Hematopoietic multipotent progenitor cell treated with erythropoietin and hydrocortisone succinate and interleukin-3 and kit ligand, for 15 days (in vitro differentiated cells): ENCODE measurements at regions not wholly inside any gene's neighbourhood (a gene's known extent, or its start where the extent isn't known, plus 50 kb on each side); places are given as distances from the start of the nearest gene placed in this dataset.

ENCODE experiments used
- DNase-seq: peaks from one replicate; pipeline ENCODE4 v3.0.0-alpha.2; 2015; ENCODE audit warnings: low spot score

DNA sequence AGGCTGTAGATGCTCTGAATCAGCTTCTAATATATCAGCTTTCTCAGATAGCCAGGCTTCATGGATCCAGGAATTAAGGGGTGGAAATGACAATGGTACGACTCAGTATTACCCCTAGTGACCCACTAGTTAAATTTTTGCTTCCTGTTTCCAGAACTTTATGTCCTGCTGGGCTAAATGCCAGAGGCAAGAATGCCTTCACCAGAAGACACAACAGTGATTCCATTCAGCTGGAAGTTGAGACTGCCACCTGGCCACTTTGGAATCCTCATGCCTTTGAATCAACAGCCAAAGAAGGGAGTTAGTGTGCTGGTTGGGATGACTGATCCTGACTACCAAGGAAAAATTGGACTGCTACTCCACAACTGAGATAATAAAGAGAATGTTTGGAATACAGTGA, 239.1 kb downstream of the ASXL3 start:
- no peak for DNase-seq

DNA sequence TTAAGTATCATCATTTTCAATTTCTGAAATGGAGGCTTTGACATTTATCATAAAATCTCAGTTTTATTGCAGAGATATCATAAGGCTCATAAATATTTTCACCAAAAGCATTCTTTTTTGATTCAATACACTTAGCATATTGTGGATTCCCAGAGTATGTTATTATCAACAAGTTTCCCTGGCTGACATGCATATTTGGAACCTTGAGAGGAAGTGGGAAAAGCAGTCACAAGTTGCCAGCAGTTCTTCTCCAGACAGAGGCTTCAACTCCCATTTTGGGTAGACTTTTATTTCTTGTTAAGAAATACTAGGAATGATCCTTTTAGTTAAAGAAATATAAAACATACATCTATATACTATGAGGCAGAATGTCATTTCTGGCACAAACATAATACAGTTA, 236.5 kb downstream of the ASXL3 start:
- DNase-seq: no peak

DNA sequence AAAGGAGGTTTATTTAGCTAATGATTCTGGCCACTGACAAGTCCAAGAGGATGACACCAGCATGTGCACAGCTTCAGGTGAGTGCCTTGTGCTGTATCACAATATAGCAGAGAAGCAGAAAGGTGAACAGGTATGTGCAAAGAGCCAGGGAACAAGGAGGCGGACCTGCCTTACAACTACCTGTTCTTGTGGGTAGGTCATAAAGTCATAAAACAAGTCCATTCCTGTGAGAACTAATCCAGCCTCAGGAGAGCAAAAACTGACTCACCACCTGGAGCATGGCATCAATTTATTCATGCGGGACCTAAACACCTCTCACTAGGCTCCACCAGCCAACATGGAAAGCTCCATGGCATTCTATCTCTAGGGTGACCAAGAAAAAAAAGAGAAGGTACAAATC, 234.2 kb downstream of the ASXL3 start:
- no peak for DNase-seq

DNA sequence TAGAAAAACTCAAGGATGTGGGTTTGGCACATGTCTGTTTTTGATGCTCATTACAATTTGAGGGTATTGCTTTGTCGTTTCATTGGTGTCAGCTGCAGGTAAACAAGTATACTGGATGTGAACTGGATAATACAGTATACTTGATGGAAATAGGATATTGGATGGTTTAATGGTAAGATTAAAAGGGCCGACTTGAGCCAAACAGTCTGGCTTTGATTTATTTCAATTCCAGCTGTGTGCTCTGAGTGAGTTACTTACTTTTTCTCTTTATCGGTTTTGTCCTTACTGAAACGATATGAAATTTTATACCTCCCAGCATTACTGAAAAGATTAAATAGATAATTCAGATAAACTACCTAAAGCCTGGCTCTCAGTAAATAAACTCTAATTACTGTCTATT, 227.6 kb downstream of the ASXL3 start:
- no peak for DNase-seq

DNA sequence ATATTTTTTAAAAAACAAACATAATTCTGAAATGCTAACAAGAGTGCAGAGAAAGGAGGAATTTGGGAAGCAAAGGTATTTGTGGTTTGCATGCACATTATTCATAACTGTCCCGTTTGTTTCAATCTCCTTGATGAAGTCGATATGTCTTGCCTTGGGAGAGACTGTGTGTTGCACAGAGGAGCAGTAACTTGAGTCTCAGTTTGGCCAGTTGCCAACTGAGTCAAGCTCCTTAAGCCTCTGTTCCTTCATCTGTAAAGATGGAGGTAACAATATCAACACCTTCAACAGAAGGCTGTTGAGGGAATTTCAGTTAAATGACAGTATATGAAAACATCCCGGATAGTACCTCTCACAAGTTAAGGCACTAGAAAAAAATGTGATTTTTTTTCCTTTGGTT, 226.2 kb downstream of the ASXL3 start:
- no peak for DNase-seq

DNA sequence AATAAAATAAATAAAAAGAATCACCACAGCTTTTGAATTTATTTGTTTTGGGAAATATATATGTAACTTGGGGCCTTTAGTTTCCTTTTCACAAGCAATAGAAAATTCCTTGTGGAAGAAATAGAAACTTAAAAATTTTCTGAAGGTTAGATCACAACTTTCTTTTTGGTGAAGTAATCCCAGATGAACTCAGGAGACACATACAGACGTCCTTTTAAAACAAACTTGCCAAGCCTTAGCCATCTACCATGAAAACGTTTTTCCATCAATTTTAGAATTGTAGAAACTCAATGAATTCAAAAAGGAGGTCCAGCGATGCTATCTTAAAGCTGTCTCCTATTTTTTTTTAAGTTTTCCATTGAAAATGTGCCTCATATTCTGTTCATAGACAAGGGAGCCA, 225.6 kb downstream of the ASXL3 start:
- no peak for DNase-seq

DNA sequence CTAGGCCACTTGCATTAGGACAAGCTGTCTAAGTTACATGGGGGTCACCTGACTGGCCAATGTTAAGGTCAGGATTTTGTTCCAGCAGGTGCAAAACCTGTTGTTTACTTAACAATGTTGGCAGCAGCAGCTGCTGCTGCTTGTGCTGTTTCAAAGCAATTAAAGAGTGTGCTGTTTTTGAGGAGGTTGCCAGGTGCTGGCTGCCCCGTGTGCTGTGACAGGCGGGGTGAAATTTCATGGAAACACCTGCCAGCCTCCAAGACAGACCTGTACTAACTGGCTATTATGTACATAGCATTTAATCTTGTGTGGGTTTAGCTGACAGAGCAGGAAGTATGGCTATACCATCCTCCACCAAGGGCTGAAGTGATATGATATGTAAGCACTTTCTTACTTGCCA, 224.9 kb downstream of the ASXL3 start:
- no peak for DNase-seq
